HG02885 (cell line): ENCODE measurements at regions not wholly inside any gene's neighbourhood (a gene's known extent, or its start where the extent isn't known, plus 50 kb on each side); places are given as distances from the start of the nearest gene placed in this dataset.

ENCODE experiments used
- ATAC-seq: cut with Tn5 transposase; IDR thresholded peaks from one replicate; pipeline ENCODE4 v1.9.1; 2021; ENCODE audit warnings: mild to moderate bottlenecking; ENCODE audit not compliant: unreplicated experiment, poor library complexity

DNA sequence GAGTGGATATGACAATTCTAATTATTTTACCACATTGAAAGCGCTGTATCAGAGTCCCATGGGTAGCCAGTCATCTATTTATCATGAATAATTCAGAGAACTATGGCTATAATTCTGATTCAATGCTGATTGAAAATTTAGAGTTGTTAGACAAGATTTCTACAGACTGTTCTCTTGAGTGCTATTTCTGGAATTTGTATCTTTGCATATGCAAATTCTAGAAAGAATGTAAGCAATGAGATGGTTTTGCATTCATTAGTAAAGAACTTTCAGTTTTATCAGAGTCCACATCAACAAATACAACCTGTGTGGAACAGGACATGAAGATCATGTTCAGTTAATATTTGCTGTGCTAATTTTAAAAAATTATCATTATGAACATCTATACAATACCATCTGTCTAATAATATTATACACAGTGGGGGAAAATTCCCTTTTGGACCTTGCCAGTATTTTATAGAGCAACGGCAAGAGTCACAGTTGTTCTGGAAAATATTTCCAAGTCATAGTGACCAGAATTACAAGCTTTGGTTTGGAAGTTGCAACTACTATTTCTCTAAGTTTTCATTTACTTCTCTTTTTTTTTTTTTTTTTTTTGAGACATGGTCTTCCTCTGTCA is 372.7 kb upstream of the PTGER4 start:
- ATAC-seq = no peak

DNA sequence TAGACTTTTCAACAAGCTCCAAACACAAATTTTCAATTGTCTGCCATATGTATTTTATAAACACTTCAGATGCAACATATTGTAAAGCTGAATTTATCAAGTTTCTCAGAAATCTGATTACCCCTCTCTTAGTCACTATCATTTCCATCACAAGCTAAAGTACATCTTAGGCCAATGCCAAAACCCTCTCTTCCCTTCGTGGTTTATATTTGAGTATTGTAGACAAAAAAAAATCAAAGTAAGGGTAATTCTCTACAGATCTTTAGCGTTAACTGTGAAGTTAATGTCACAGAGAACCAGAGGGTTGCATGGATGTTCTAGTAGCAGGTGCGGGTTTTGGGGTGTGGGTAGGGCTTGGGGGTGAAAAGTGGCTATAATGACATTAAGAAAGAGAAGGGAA is 387.7 kb upstream of the PTGER4 start:
- no peak for ATAC-seq

DNA sequence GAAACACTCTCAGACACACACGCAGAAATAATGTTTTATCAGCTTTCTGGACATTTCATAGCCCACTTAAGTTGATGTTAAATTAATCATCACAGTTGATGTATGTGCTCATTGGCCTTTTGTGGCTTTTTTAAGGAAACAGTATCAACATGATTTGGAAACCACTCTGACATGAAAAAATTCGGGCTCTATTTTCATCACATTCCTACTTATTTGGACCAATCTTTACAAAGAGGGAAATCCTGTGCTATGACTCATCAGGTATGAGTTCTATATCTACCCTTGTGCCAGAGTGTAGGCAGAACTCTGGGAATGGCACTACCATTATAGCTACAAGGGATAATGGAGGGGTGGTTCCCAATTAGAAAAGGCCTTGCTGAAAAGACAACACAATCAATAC is 388.4 kb upstream of the PTGER4 start:
- no peak for ATAC-seq

DNA sequence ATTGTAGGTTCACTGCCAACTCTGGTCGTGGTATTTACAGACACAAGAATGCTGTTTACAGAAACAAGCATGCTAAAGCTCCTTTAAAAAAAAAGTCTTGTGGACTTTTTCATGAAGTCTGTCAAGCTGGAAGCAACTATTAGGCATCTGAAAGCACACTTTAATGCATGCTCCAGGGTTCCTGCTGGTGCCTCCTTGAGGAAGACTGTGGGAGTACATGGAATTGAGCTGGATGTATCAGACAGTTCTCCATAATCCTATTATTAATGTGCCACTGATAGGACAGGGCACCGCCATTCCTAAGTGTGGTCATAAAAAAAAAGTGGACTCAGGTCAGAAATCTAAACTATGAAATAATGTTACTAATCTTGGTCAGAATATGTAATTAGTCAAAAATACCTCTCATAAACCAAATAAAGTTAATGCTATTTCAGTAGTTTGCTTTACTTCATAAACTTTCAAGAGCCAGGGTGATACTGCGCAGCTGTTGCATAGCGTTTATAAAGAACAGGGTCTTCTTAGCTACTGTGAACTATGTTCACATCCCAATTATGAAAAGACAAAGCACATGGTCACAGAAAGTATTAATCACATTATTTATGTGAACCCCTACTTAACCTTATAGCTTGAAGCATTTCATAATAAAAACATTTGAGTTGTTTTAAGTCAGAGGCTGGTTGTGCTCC is 390.8 kb upstream of the PTGER4 start:
- ATAC-seq = no peak

DNA sequence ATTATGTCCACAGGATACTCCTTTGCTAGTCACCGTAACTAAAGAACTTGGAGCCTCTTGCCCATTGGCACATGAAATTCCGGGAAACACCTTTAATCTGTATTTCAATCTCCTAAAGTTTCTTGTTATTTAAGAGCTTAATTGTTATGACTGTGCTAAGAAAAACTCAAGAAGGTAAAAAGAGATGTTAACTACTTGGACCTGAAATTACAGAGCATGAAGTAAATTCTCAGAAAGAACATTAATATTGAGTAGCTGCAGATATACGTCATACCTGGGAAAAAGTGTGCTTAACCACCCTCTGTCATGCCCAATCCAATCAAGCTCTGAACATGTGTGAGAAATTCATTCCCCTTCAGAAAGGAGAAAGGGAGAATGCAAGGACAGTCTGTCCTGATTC is 394.9 kb upstream of the PTGER4 start:
- ATAC-seq = no peak

DNA sequence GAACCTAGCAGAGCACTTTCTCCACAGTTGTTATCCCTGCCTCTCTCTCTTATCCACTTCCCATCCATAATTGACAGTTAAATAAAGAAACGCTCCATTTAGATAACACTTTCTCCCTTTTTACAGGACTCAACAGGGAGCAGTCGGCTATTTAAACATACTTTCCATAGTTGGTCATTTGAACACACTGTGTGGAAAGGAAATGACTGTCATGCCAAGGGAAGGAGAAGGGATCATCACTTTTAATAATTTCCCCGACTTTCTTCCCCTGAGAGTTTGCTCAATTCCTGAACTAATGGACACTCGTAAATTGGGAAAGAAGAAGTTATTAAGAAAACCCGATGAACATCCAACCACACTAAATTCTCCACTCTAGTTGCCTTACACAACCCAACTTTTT is 400.8 kb upstream of the PTGER4 start:
- ATAC-seq = no peak

DNA sequence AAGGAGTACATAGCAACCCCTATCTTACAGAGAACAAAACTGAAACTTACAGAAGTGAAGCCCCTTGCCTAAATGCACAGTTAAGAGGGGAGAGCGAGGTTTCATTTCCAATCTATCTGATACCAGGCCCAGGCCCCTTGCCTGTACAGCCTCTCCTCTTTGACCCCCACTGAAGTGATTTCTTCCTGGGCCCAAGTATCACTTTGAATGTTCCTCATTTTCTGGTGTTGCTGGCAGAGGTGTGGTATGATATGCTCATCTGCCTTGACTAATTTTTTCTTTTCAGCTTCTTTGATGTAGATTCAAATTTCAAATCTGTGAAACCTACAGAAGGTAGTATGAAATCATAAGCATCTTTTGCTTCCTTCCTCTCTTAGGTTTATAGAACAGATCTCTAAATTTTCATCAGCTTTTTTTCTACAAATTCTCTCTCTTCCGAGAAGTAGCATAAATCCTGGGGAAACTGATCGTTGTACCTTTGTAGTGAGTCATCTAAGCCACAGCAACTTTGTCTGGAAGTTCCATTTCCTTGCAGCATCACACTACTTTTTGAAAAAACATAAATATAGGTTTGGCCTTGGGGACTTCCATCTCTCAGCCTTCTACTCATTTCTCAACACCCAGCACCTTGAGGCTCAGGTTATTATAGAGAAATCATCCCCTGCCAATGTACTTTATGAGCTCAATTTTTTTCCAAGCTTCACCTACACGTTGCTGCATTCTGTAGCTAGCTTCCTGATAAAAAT is 402.4 kb upstream of the PTGER4 start:
- peak; percentile 77 for ATAC-seq

DNA sequence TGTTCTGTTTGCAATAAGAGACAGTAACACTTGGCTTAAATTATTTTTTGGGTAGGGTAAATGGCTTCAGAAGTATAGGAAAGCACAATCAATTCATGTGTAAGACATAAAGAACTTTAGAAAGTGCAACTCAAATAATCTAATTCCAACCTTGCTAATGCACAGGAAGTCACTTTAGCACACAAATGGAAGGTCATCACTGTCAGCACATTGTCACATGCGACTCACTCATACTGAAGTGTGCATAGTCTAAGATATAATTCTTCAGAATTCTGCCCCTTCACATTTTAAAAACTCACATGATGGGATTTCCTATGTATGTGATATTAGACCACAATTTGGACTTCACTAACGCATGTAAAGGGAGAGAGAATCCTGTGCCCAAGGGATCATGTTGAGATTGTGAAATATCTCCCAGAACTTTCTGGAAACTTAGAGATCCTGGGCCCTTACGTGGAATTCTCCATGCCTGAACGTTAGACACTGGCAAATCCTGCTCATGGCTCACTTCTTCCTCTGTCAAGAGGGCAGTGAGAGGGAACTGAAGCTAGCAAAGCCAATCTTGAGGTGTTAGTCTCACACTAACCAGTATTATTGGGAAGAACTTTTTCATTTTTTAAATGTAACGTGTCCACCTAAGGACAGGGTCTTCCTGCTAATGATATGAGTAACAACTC is 403.2 kb upstream of the PTGER4 start:
- ATAC-seq = peak; percentile 29

DNA sequence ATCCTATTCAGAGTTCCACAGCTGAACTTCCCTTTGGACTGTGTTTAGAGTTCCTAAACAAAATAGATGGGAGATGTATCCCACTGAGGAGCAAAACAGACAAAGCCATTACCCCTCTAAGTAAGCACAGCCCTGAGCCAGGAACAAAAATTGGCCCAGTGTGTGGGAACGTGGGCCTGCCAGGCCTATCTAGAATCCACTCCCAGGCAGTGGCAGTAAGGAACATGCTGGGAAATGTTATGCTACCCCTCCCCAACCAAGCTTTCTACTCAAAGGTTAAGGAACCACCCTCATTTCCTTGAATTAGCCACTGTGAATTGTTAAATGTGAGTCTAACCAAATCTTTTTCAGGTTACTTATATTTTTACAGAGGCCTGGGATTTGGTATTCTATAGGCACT is 405.1 kb upstream of the PTGER4 start:
- no peak for ATAC-seq

DNA sequence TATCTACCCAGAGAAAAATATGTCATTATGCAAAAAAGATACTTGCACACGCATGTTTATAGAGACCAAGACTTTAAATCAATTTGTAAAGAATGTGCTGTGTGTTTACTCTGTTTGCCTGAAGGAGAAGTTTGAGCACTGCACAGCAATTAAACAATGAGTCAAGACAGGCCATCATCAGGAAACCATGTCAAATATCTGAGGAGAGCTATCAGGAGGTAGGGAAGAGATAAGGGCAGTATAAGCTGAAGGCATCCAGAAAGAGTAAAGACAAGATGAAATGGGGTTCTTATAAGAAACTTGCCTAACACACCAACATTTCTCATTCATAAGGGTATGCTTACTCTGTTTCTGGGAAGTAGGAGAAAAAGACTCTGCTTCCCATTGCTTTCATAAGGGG is 405.8 kb upstream of the PTGER4 start:
- ATAC-seq = no peak

DNA sequence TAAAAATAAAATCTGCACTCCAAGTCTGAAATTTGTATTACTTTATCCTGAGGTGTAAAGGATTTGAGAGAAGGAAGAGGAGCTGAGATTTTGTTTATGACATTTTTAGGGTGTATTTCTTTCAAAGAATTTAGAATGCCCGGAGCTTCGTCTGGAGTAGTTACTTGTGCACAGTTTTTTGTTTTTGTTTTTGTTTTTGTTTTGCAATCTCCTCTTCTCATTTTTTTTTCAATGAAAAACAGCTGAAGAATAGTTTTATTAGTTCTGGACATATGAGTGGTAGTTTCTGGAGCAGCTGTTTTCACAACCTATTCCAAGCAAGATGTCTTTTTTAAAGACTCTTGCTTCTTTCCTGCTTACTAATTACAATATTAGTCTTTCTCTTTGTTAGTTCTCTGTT is 408.2 kb upstream of the PTGER4 start:
- no peak for ATAC-seq

DNA sequence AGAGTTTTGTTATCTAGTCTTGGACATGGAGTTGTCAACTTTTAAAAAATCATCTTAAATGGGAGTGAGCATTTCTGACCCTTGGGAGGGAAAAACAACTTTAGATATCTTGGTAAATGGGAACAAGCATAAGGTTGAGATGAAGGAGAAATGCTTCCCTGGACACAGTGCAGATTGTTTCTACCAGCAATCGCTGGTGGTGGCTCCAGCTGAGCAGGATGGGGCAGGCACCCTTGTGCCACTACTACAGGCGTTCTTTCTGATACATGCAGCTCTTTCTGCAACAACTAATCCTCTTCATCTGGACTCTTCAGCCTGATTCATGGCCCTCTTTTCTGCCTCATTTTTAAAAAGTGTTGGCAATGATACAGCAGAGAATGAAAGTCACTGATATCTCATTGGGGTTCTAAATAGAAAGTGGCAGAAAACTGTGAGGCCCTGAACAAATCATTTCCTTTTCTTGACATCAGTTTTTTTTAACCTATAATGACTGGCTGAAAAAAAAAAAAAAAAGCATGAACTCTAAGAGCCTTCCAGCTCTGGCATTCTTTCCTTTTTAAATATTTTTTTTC is 409.4 kb upstream of the PTGER4 start:
- ATAC-seq = no peak

DNA sequence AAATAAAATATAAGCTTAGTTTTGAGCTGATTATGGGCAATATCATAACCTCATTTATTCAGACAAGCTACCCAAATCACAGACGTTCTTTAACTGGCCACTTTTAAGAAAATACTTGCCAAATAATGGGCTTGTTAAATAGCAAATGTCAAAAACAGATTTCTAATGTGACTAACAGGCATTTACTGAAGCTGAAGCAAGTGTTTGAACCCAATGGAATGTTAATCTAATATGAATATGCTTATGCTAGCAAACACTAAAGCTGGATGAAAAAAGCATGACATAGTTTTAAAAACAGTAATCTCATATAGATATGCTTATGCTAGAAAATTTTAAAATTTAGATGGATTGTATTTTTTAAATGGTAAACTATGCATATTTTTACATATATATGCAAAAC is 411.6 kb upstream of the PTGER4 start:
- ATAC-seq = no peak

DNA sequence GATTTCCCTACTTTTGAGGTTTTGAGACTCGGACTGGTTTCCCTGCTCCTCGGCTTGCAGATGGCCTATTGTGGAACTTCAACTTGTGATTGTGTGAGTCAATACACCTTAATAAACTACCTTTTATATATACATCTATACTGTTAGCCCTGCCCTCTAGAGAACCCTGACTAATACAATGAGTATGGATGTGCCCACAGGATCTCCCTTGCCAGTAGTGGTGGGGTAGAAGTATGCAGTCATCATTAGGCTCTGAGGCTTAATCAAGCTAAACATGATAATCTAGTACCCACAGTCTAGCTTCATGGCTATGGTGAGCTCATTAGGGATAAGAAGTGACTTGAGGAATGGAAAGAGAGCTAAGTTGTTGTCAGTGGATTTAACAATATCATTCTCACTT is 412.8 kb upstream of the PTGER4 start:
- ATAC-seq = no peak

DNA sequence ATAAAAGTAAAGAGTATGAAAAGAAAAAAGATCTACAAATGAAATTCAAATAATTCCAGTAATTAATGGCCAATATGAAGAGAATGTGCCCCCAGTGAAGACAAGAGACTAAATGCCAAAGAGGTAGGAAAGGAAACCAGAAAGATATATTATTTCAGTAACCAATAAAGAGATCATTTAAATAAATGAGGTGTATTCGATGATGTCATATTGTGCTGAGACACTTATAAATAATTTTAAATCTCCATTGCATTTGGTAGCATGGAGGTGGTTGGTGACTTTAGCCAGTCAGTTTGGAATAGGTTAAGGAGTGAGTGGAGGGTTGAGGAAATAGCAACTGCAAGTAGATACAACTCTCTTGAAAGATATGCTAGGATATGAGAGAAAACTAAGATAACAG is 417.7 kb upstream of the PTGER4 start:
- no peak for ATAC-seq

DNA sequence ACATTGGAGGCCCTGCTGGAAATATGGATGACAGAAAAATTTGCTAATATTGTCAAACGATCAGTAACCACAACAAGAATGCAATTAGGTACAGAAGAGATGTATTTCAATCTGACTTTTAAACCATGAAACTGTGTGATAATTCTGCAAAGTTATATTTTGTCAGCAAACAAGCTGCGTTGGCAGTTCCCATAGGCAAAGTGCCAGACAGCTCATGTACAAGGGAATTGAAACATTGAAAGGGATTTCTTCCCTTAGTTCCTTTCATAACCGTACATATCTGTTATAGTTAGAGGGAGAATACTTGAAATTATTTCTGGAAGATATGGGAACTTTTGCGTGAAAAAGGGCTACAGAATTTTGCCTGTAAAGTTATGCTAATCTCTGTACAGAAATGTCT is 419.4 kb upstream of the PTGER4 start:
- ATAC-seq = no peak

DNA sequence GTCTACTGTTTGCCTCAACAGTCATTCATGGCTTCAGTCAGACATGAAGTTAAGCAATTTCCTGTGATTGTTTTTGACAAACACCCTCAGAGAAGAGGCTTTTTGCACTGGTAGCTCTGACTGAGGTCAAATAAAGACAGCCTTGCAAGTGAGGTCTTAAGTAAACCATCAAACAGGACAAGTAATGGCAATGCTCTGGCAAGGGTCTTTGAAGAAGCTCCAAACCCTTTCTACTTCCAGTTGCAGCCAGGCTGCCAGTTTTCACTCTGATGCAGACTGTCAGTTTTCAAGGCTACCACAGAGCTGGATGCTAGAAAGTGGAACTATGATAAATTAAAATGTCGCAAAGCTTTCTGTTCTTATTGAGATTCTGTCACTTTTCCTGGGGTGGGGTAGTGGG is 421.5 kb upstream of the PTGER4 start:
- ATAC-seq = no peak

DNA sequence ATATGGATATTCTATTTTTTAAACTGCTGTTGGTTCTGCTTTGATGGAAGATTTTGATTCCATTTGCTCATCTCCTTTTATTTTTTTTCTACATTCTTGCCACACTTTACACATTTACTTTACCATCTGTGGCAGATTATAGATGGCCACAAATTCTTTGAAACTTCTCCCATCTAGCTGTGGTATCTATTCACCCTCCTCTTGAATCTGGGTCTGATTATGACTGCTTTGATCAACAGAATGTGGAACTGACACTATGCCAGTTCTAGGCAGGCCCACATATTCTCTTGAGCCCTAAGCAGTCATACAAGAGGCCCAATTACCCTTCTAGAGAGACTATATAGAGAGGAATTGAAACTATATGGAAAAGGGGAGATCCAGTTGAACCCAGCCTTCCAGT is 439.0 kb upstream of the PTGER4 start:
- ATAC-seq = no peak

DNA sequence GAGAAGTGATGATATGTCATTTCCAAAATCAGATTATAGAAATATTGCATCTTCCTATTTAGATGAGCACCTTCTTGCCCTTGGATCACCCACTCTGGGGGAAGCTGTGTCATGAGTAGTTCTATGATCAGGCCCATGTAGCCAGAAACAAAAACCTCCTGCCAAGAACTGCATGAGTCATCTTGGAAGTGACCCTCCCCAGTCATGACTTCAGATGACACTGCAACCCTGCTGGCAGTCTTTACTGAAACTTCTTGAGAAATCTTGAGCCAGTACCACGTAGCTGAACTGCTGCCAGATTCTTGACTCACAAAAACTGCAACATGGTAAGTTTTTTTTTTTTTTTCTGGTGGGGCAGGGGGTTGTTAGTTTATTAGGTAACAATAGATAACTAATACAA is 439.6 kb upstream of the PTGER4 start:
- no peak for ATAC-seq

DNA sequence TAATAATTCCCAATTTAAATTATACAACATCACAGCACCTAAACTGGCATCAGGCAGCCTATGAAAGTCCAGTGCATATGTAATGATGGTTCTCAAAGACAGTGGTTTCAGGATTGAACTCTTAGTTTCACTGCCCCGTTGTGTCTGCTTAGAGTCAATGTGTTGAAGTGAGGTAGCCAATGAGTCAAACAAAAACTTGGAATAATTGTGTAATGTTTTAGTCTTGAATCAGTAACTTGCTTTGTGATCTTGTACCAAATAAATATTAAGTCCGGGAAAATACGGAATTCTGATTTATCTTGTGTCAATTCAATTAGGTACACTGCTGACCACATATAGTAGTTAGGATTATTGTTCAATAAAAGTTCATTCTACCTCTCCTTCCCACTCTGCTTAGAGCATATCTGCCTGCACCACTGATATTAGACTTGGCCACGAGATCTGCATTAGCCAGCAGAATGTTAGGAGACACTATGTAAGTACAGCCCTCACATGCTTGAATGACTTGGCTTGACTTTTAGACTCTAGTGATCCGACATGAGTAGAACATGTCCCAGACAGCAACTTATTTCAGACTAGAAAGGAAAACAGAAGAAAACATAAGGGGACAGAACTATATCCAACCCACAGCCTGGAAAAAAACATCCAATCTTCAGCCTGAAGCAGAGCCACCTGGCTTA is 441.5 kb upstream of the PTGER4 start:
- ATAC-seq = no peak
